Endothelial cell of umbilical vein (primary cell): ENCODE measurements at regions not wholly inside any gene's neighbourhood (a gene's known extent, or its start where the extent isn't known, plus 50 kb on each side); places are given as distances from the start of the nearest gene placed in this dataset.

Source experiments
- BruUV-seq: library from RNA; stranded (reverse); fragments of 400-500 nt; replicated peaks from 2 replicates; lab custom pipeline; 2021; lab: Mats Ljungman, UMichigan
- CTCF ChIA-PET: fragments of 300-600, 350-600 bp; sonication (Branson Sonifier 250); formaldehyde crosslinking; loops from one replicate; lab custom pipeline; 2021; ENCODE audit warnings: antibody characterized with exemption, inconsistent platforms; lab: Charles Lee
- POLR2A ChIA-PET: fragments of 300-600, 350-600 bp; sonication (Branson Sonifier 250); formaldehyde crosslinking; loops from one replicate; lab custom pipeline; 2021; ENCODE audit warnings: antibody characterized with exemption, inconsistent platforms; lab: Charles Lee
- DNase-seq: peaks from one replicate; pipeline ENCODE4 v3.0.0-alpha.2; 2011; ENCODE audit warnings: low read depth, low spot score
- FAIRE-seq: peaks from 2 replicates; lab custom pipeline; 2011; peaks lifted over from hg19 to GRCh38; lab: Jason Lieb, UNC
- H2AFZ ChIP-seq: 2 replicates; pipeline ENCODE4 v1.6.0; 2012; ENCODE audit warnings: low read depth, low read length, control low read depth, inconsistent platforms
- H3K27ac ChIP-seq: 2 replicates; pipeline ENCODE4 v1.5.1; 2011; ENCODE audit warnings: low read depth, mild to moderate bottlenecking, control low read depth, low read length, moderate library complexity; ENCODE audit not compliant: insufficient read depth
- H3K27me3 ChIP-seq, 2 experiments: 2 replicates each; pipeline versions ENCODE4 v1.6.0 to v1.6.1; 2011; ENCODE audit warnings: low read length in 2 of 2, mixed read lengths in 1 of 2; ENCODE audit not compliant: control insufficient read depth in 2 of 2, insufficient read depth in 2 of 2
- H3K36me3 ChIP-seq, 2 experiments: 2 replicates in 1 of 2; 3 replicates in 1 of 2; pipeline ENCODE4 v1.5.1; 2011; ENCODE audit warnings: low read length in 2 of 2, mild to moderate bottlenecking in 1 of 2, moderate library complexity in 1 of 2; ENCODE audit not compliant: control insufficient read depth in 2 of 2, insufficient read depth in 2 of 2; ENCODE audit errors: extremely low read depth in 1 of 2
- H3K4me1 ChIP-seq: 3 replicates; pipeline ENCODE4 v1.5.1; 2011; ENCODE audit warnings: mild to moderate bottlenecking, low read length; ENCODE audit not compliant: control insufficient read depth, insufficient read depth; ENCODE audit errors: extremely low read depth
- H3K4me2 ChIP-seq: 2 replicates; pipeline ENCODE4 v1.6.1; 2011; ENCODE audit warnings: low read length, control low read depth, mixed read lengths; ENCODE audit not compliant: insufficient read depth
- H3K4me3 ChIP-seq, 3 experiments: fragments of 200-600 bp in 1 of 3; sonication (generic), shearing (Covaris generic) in 1 of 3; replicated peaks in 1 of 3; 2 replicates each; pipeline ENCODE4 v1.5.1; 2011 to 2016; ENCODE audit warnings: control low read depth in 3 of 3, low read length in 3 of 3, mild to moderate bottlenecking in 2 of 3, inconsistent platforms in 1 of 3, low read depth in 1 of 3, moderate library complexity in 1 of 3; ENCODE audit not compliant: insufficient read depth in 1 of 3
- H3K79me2 ChIP-seq: 2 replicates; pipeline ENCODE4 v1.6.0; 2012; ENCODE audit warnings: low read length, inconsistent platforms; ENCODE audit not compliant: control insufficient read depth, insufficient read depth
- H3K9ac ChIP-seq: replicated peaks from 2 replicates; pipeline ENCODE3; 2011; ENCODE audit warnings: low read length, control low read depth; ENCODE audit not compliant: insufficient read depth; ENCODE audit errors: extremely low read depth
- H3K9me1 ChIP-seq: replicated peaks from 3 replicates; pipeline ENCODE4 v1.6.0; 2011; ENCODE audit warnings: mild to moderate bottlenecking, low read length; ENCODE audit not compliant: control insufficient read depth, insufficient read depth; ENCODE audit errors: extremely low read depth
- H3K9me3 ChIP-seq: replicated peaks from 2 replicates; pipeline ENCODE4 v1.5.1; 2012; ENCODE audit warnings: low read length, inconsistent platforms; ENCODE audit not compliant: control insufficient read depth, insufficient read depth
- H4K20me1 ChIP-seq: replicated peaks from 2 replicates; pipeline ENCODE3; 2011; ENCODE audit warnings: mild to moderate bottlenecking, low read length; ENCODE audit not compliant: control insufficient read depth, insufficient read depth; ENCODE audit errors: extremely low read depth
- CTCF ChIP-seq, 2 donors: IDR thresholded peaks; 1 replicate in 1 of 2; 2 replicates in 1 of 2; pipeline ENCODE4 v1.5.1; 2011; ENCODE audit warnings: low read length in 2 of 2, mild to moderate bottlenecking in 2 of 2, moderate library complexity in 2 of 2, control low read depth in 1 of 2, inconsistent platforms in 1 of 2, low read depth in 1 of 2; ENCODE audit not compliant: insufficient read depth in 1 of 2; ENCODE audit errors: extremely low read depth in 1 of 2
- EZH2 ChIP-seq: IDR thresholded peaks from 2 replicates; pipeline ENCODE4 v1.6.1; 2012; ENCODE audit warnings: borderline replicate concordance, low read depth, mild to moderate bottlenecking, moderate library complexity, low read length, inconsistent platforms; ENCODE audit not compliant: severe bottlenecking
- FOS ChIP-seq: IDR thresholded peaks from 2 replicates; pipeline ENCODE4 v1.6.1; 2011; ENCODE audit warnings: mild to moderate bottlenecking, low read length, moderate library complexity, borderline replicate concordance; ENCODE audit not compliant: insufficient read depth
- GATA2 ChIP-seq: IDR thresholded peaks from 2 replicates; pipeline ENCODE4 v1.7.0; 2011; ENCODE audit warnings: low read depth, mild to moderate bottlenecking, moderate library complexity, mixed read lengths, low read length; ENCODE audit not compliant: insufficient read length, insufficient read depth
- JUN ChIP-seq: IDR thresholded peaks from 2 replicates; pipeline ENCODE4 v1.6.1; 2011; ENCODE audit warnings: borderline replicate concordance, low read depth; ENCODE audit not compliant: insufficient read length, insufficient read depth
- MAX ChIP-seq: IDR thresholded peaks from 2 replicates; pipeline ENCODE4 v1.6.1; 2011; ENCODE audit not compliant: insufficient read depth, insufficient read length
- MYC ChIP-seq: IDR thresholded peaks from one replicate; pipeline ENCODE4 v1.6.1; 2011; ENCODE audit warnings: mild to moderate bottlenecking, low read depth, low read length
- POLR2A ChIP-seq: IDR thresholded peaks from 2 replicates; pipeline ENCODE4 v1.6.1; 2012; ENCODE audit warnings: low read depth, mild to moderate bottlenecking, control low read depth, low read length
- POLR2AphosphoS5 ChIP-seq: IDR thresholded peaks from 2 replicates; pipeline ENCODE4 v1.6.1; 2012; ENCODE audit warnings: low read depth, mild to moderate bottlenecking, control low read depth, low read length, moderate library complexity; ENCODE audit not compliant: insufficient read depth
- dilution Hi-C: fragments of 300-500 bp; cut with MboI; formaldehyde crosslinking; loops from one replicate; pipeline ENCODE4 v1.15.0; 2019; ENCODE audit warnings: low sequenced_read_pairs; ENCODE audit not compliant: extremely low pct_ligation_motif_present
- intact Hi-C: fragments of 100-400 bp; cut with micrococcal nuclease; formaldehyde crosslinking; loops from one replicate; pipeline ENCODE4 v1.10.0; 2022

GRCh38 chr15:95684693-95685115 is 645.8 kb upstream of the NR2F2 start:
- TF ChIP-seq POLR2A = peak; percentile 66
- no peak for TF ChIP-seq CTCF (IDR thresholded peaks at IDR 0.05; ENCODE audit: extremely low read depth in 1 of 2, insufficient read depth in 1 of 2, low read depth in 1 of 2, low read length in 2 of 2)
- TF ChIP-seq FOS = peak; percentile 98
- peak; percentile 80 for TF ChIP-seq POLR2AphosphoS5
- peak; percentile 90 for TF ChIP-seq JUN
- no peak for TF ChIP-seq EZH2
- peak; percentile 95 for TF ChIP-seq GATA2
- no peak for TF ChIP-seq MAX
- no peak for TF ChIP-seq MYC
- Histone ChIP-seq H3K4me2 (peak overlapping the region; percentile 55), H3K27me3 (no peaks in the 10 kb centered on the region), H3K9me3 (no peaks in the 10 kb centered on the region), H4K20me1 (no peaks in the 10 kb centered on the region), H3K27ac (peak overlapping the region; percentile 66), H3K9ac (peak overlapping the region; percentile 46), H2AFZ (no peak overlapping the region), H3K79me2 (no peaks in the 10 kb centered on the region), H3K4me1 (peaks cover 22% of the 10 kb centered on the region), H3K4me3 (no peak overlapping the region), H3K9me1 (no peaks in the 10 kb centered on the region), H3K36me3 (no peaks in the 10 kb centered on the region)
- intact Hi-C loops (loop anchor here (1.0 to 10.0 kb wide), 17 partner anchors 50 to 1100 kb away; no protein-coding TSS in a partner anchor), dilution Hi-C loops (no loop called here)
- BruUV-seq = no TSS peak
- ChIA-PET CTCF (no interaction called here), POLR2A (no interaction called here)
- DNase-seq (peak; percentile 97), FAIRE-seq (peak; percentile 58)
